ENCODE measurements at regions not wholly inside any gene's neighbourhood (a gene's known extent, or its start where the extent isn't known, plus 50 kb on each side); places are given as distances from the start of the nearest gene placed in this dataset.

DNA sequence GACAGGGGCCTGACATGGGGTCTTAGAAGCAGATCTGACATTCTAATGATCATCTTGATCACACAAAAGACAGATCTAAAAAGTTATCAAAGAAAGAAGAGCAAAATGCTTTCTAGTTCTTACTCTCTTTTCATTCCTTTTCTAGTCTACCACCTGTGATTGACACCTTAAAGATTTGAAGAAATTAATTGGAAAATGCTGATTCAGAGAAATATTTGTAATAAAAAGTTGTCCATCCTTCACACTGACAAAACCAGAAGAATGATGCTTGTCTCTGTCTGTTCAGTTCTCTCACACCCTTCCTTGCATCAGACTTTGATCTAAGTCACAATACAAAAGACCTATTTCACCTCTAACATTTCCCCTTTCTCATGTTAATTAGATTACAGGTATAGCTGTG lies 182.4 kb downstream of the RAP2A start:
- Histone ChIP-seq H3K79me2 (ENCODE audit: insufficient read depth, low read length) (no peaks in the 10 kb centered on the region), H3K36me3 (ENCODE audit: insufficient read depth, low read length) (no peaks in the 10 kb centered on the region), H3K9ac (ENCODE audit: low read length) (no peak overlapping the region), H2AFZ (ENCODE audit: low read length) (no peak overlapping the region), H4K20me1 (ENCODE audit: insufficient read depth, low read length) (no peaks in the 10 kb centered on the region), H3K27ac (ENCODE audit: low read depth, low read length, poor library complexity, severe bottlenecking) (no peak overlapping the region), H3K27me3 (ENCODE audit: insufficient read depth, low read length) (no peaks in the 10 kb centered on the region), H3F3A (ENCODE audit: insufficient read depth, low read length) (no peaks in the 10 kb centered on the region), H3K4me1 (ENCODE audit: insufficient read depth, low read length, severe bottlenecking) (no peaks in the 10 kb centered on the region), H3K9me2 (ENCODE audit: low read depth, low read length) (no peaks in the 10 kb centered on the region), H3K4me3 (ENCODE audit: low read depth, low read length, poor library complexity, severe bottlenecking) (no peak overlapping the region), H3K4me2 (ENCODE audit: low read length) (no peak overlapping the region), H3K9me3 (ENCODE audit: low read length) (no peaks in the 10 kb centered on the region)
- no peak for TF ChIP-seq CTCF (IDR thresholded peaks at IDR 0.05; ENCODE audit: low read length)
- no peak for TF ChIP-seq EZH2 (IDR thresholded peaks at IDR 0.05; ENCODE audit: borderline replicate concordance, low read length)

DNA sequence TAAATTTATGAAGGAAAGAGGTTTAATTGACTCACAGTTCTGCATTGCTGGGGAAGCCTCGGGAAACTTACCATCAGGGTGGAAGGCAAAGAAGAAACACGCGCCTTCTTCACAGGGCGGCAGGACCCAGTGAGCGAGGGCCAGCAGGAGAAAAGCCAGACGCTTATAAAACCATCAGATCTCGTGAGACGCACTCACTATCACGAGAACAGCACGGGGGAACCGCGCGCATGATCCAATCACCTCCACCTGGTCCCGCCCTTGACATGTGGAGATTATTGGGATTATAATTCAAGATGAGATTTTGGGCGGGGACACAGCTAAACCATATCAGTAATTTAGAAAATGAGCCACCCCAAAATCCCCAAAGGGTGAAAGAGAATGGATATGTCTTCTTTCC lies 187.1 kb downstream of the RAP2A start:
- no peaks in the 10 kb centered on the region for H3K79me2 ChIP-seq (ENCODE audit: insufficient read depth, low read length)
- TF ChIP-seq EZH2 (IDR thresholded peaks at IDR 0.05; ENCODE audit: borderline replicate concordance, low read length), result no peak
- TF ChIP-seq CTCF (IDR thresholded peaks at IDR 0.05; ENCODE audit: low read length), result no peak
- no peaks in the 10 kb centered on the region for H4K20me1 ChIP-seq (ENCODE audit: insufficient read depth, low read length)
- H3K27me3 ChIP-seq (ENCODE audit: insufficient read depth, low read length), result no peaks in the 10 kb centered on the region
- no peaks in the 10 kb centered on the region for H3F3A ChIP-seq (ENCODE audit: insufficient read depth, low read length)
- no peak overlapping the region for H2AFZ ChIP-seq (ENCODE audit: low read length)
- H3K9me2 ChIP-seq (ENCODE audit: low read depth, low read length), result no peaks in the 10 kb centered on the region
- H3K9ac ChIP-seq (ENCODE audit: low read length), result no peak overlapping the region
- no peak overlapping the region for H3K27ac ChIP-seq (ENCODE audit: low read depth, low read length, poor library complexity, severe bottlenecking)
- no peaks in the 10 kb centered on the region for H3K9me3 ChIP-seq (ENCODE audit: low read length)
- no peak overlapping the region for H3K4me2 ChIP-seq (ENCODE audit: low read length)
- H3K4me3 ChIP-seq (ENCODE audit: low read depth, low read length, poor library complexity, severe bottlenecking), result no peak overlapping the region
- H3K36me3 ChIP-seq (ENCODE audit: insufficient read depth, low read length), result no peaks in the 10 kb centered on the region
- no peaks in the 10 kb centered on the region for H3K4me1 ChIP-seq (ENCODE audit: insufficient read depth, low read length, severe bottlenecking)

DNA sequence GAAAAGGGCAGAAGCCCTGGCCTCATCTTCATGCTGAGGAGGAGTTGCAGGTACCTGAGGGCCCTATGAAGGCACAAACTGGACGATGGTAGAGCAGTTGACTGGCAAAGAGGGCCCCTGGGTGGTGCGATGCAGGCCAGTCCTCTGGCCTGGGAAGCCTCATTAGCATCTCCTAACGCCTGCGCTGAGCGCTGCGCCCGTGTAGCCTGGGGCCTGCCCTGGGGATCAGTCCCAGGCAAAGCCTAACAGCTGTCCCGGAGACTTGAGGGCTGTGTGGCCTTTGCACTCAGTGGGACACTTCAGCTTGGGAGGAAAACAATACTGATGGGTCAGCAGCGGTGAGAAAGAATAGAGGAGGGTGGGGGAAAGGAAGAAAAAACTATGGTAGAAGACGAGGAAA lies 187.7 kb downstream of the RAP2A start:
- H3K4me1 ChIP-seq (ENCODE audit: insufficient read depth, low read length, severe bottlenecking), result no peaks in the 10 kb centered on the region
- no peaks in the 10 kb centered on the region for H3K9me2 ChIP-seq (ENCODE audit: low read depth, low read length)
- H3K4me3 ChIP-seq (ENCODE audit: low read depth, low read length, poor library complexity, severe bottlenecking), result no peak overlapping the region
- H3K79me2 ChIP-seq (ENCODE audit: insufficient read depth, low read length), result no peaks in the 10 kb centered on the region
- H3K4me2 ChIP-seq (ENCODE audit: low read length), result no peak overlapping the region
- H3K36me3 ChIP-seq (ENCODE audit: insufficient read depth, low read length), result no peaks in the 10 kb centered on the region
- no peak overlapping the region for H3K27ac ChIP-seq (ENCODE audit: low read depth, low read length, poor library complexity, severe bottlenecking)
- no peaks in the 10 kb centered on the region for H3K27me3 ChIP-seq (ENCODE audit: insufficient read depth, low read length)
- no peak overlapping the region for H3K9ac ChIP-seq (ENCODE audit: low read length)
- H4K20me1 ChIP-seq (ENCODE audit: insufficient read depth, low read length), result no peaks in the 10 kb centered on the region
- TF ChIP-seq EZH2 (IDR thresholded peaks at IDR 0.05; ENCODE audit: borderline replicate concordance, low read length) (no peak), CTCF (IDR thresholded peaks at IDR 0.05; ENCODE audit: low read length) (no peak)
- no peaks in the 10 kb centered on the region for H3F3A ChIP-seq (ENCODE audit: insufficient read depth, low read length)
- no peaks in the 10 kb centered on the region for H3K9me3 ChIP-seq (ENCODE audit: low read length)
- H2AFZ ChIP-seq (ENCODE audit: low read length), result no peak overlapping the region

Measured in OCI-LY1 (cell line).